ENCODE measurements at regions not wholly inside any gene's neighbourhood (a gene's known extent, or its start where the extent isn't known, plus 50 kb on each side); places are given as distances from the start of the nearest gene placed in this dataset.
A peak's percentile ranks its signal among the peaks of the same experiment; 100 is the strongest.
"Not testable (repeated sequence)": the region's sequence is repeated elsewhere in the genome, so short reads cannot be mapped to it uniquely, and the experiment has no call there.

- not testable (repeated sequence) for DNase-seq (ENCODE audit: low read depth)
Observed at GRCh38 chr21:14008436-14008835, 202.3 kb downstream of the LIPI start.

GRCh38 chr21:14008006-14008405 is 202.7 kb downstream of the LIPI start:
- DNase-seq (ENCODE audit: low read depth) = not testable (repeated sequence)

GRCh38 chr21:14006144-14006543 is 204.6 kb downstream of the LIPI start:
- not testable (repeated sequence) for DNase-seq (ENCODE audit: low read depth)

DNA sequence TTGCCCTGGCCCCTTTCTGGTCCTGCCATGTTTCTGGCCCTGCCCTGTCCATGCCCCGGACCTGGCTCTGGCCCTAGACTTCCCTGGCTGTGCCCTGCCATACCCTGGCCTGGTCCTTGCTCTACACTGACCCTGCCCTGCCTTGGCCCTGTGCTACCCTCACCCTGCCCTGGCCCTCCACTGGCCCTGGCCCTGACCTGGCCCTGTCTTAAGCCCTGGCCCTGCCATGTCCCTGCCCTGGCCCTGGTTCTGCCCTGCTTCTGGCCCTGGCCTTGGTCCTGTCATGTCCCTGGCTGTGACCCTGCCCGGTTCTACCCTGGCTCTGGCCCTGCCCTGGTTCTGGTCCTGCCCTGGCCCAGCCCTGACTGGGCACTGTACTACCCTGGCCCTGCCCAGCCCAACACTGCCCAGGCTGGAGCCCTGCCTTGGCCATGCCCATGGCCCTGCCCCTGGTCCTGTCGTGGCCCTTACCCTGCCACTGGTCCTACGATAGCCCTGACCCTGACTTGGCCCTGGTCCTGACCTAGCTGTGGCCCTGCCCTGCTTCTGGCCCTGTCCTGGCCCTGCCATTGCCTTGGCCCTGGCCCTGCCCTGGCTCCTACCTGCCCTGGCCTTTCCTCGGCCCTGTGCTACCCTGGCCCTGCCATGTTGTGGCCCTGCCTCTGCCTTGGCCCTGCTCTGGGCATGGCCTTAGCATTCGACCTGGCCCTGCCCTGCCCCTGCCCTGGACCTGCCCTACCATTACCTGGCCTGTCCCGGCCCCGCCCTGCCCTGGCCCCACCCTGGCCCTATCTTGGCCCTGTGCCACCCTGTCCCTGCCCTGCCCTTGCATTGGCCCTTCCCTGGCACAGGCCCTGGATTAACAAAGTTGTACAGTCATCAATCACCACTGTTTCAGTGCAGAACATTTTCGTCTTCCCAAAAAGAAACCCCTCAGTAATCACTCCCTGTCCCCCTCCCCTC is 223.5 kb downstream of the LIPI start:
- DNase-seq (ENCODE audit: low read depth) = not testable (repeated sequence)

- DNase-seq (ENCODE audit: low read depth) = not testable (repeated sequence)
Observed at GRCh38 chr21:13985865-13986863, 224.6 kb downstream of the LIPI start.

- DNase-seq (ENCODE audit: low read depth) = not testable (repeated sequence)
Observed at GRCh38 chr21:13985137-13985864, 225.5 kb downstream of the LIPI start.

DNA sequence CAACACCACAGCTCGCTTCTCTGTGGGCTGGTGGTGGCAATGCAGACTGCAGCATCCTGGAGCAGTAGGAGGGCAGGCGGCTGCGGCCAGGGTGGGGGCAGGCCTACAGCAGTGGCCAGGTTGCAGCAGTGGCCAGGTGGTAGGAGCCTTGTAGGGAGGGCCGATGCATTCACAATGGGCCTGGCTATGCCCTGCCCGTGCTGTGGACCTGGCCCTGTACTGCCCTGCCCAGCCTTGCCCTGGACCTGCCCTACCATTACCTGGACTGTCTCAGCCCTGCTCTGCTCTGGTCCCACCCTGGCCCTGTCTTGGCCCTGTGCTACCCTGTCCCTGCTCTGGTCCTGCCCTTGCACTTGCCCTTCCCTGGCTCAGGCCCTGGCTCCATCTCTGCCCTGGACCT is 226.0 kb downstream of the LIPI start:
- not testable (repeated sequence) for DNase-seq (ENCODE audit: low read depth)

GRCh38 chr21:13981176-13982087 is 229.3 kb downstream of the LIPI start:
- DNase-seq (ENCODE audit: low read depth) = not testable (repeated sequence)

DNA sequence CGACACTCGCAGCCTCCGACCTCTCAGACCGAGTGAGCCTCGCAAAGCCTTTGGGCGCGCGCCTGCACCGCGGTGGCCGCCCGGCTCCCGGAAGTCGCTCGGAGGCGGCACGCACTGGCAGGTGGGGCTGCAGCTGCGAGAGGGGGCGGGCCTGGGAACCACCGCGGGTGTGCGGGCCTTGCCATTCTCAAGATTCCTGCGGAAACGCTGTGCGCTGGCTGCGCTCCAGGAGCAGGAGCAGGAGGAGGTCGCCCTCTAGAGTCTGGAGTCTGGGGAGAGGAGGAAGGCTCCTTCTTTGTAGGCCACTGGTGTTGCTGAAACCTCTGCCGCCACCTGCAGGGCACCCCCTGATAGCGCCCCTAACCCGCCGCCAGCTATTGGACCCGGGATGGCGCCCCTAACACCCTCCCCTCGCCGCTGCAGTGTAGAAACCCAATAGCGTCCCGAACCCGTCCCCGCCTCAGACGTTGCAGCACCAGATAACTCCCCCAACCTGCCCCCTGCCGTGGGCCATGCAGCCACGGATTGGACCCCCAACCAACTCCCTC is 230.6 kb downstream of the LIPI start:
- DNase-seq (ENCODE audit: low read depth) = peak; percentile 48

DNA sequence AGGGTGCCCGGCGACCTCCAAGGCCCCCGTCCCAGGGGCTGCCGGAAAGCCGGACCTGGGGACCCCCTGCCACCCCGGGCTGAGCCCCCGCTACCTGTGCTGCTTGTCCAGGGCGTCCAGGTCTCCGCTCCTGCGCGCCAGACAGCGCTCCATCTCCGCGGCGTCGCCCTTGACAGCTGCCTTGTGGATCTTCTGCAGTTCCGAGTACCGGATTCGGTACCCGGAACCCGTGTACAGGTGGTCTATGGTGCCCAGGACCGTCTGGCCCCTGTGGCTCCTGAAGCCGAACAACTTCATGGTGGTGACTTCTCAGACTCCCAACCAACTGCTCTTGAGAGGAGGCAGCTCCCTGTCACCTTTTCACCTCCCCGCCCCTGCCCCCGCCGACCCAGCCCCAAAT is 231.1 kb downstream of the LIPI start:
- DNase-seq (ENCODE audit: low read depth) = not testable (repeated sequence)

DNA sequence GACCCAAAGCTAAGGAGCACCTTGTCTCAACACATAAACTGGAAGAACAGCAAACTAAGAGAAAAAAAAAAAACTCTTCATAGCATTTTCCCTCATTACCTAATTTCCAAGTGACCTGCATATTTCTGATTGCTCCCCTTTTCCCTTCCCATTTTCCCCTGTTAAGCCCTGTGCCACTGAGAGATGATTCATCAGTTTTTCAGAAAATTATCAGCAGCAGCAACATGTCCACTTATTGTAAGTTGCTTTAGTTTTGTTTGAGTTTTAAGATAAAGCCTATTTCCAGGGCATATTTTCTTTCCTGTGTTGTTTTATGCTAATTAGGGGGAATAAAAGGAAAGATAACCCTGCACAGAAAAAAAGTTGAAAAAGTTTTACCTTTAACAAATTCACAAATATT is 236.2 kb downstream of the LIPI start:
- DNase-seq (ENCODE audit: low read depth) = not testable (repeated sequence)

- DNase-seq (ENCODE audit: low read depth) = not testable (repeated sequence)
Observed at GRCh38 chr21:13969853-13970252, 240.9 kb downstream of the LIPI start.

- DNase-seq (ENCODE audit: low read depth) = not testable (repeated sequence)
Observed at GRCh38 chr21:13969002-13969401, 241.8 kb downstream of the LIPI start.

- not testable (repeated sequence) for DNase-seq (ENCODE audit: low read depth)
Observed at GRCh38 chr21:13963259-13963658, 247.5 kb downstream of the LIPI start.

DNA sequence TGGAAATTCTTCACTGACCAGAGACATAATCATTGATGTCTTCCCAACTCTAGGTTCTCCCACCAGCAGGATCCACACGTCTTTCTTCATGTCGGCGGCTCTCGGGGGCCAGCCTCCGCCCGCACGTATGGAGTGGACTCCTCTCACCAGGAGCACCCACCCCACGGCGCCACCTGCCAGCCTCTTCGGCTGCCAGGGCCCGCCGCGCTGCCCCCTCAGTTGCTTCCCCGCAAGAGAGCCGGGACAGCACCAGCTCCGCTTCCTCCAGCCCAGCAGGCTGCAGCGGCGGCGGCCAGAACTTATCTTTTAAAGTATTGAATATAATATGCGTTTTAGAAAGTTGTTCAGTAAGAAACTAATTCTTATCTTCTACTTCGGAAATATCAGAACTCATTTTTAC is 273.5 kb downstream of the LIPI start:
- DNase-seq (ENCODE audit: low read depth) = no peak

DNA sequence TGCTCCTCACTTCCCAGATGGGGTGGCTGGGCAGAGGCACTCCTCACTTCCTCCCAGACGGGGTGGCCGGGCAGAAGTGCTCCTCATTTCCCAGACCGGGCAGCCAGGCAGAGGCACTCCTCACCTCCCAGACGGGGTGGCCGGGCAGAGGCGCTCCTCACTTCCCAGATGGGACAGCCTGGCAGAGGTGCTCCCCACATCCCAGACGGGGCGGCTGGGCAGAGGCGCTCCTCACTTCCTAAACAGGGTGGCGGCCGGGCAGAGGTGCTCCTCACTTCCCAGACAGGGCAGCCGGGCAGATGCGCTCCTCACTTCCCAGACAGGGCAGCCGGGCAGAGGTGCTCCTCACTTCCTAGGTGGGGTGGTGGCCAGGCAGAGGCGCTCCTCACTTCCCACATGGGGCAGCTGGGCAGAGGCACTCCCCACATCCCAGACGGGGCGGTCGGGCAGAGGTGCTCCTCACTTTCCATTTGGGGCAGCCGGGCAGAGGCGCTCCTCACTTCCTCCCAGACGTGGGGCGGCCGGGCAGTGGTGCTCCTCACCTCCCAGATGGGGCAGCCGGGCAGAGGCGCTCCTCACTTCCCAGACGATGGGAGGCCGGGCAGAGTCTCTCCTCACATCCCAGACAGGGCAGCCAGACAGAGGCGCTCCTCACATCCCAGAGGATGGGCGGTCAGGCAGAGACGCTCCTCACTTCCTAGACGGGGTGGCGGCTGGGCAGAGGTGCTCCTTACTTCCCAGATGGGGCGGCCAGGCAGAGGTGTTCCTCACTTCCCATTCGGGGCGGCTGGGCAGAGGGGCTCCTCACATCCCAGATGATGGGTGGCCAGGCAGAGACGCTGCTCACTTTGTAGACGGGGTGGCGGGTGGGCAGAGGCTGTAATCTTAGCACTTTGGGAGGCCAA is 274.5 kb downstream of the LIPI start:
- DNase-seq (ENCODE audit: low read depth) = not testable (repeated sequence)

DNA sequence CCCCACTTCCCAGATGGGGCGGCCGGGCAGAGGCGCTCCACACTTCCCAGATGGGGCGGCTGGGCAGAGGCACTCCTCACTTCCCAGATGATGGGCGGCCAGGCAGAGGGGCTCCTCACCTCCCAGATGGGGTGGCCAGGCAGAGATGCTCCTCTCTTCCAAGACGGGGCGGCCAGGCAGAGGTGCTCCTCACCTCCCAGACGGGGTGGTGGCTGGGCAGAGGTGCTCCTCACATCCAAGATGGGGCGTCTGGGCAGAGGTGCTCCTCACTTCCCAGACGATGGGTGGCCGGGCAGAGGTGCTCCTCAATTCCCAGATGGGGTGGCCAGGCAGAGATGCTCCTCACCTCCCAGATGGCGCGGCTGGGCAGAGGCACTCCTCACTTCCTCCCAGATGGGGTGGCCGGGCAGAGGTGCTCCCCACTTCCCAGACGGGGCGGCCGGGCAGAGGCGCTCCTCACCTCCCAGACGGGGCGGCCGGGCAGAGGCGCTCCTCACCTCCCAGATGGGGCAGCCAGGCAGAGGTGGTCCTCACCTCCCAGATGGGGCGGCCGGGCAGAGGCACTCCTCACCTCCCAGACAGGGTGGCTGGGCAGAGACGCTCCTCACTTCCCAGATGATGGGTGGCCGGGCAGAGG is 275.2 kb downstream of the LIPI start:
- DNase-seq (ENCODE audit: low read depth) = not testable (repeated sequence)

DNA sequence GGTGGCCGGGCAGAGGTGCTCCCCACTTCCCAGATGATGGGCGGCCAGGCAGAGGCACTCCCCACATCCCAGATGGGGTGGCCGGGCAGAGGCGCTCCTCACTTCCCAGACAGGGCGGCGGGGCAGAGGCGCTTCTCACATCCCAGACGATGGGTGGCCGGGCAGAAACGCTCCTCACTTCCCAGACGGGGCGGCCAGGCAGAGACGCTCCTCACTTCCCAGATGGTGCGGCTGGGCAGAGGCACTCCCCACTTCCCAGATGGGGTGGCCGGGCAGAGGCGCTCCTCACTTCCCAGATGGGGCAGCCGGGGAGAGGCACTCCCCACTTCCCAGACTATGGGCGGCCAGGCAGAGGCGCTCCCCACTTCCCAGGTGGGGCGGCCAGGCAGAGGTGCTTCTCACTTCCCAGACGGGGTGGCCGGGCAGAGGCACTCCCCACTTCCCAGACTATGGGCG is 275.8 kb downstream of the LIPI start:
- DNase-seq (ENCODE audit: low read depth) = not testable (repeated sequence)

All from activated T-cell treated with anti-CD3 and anti-CD28 coated beads for 24 hours (primary cell).